ENCODE measurements at regions not wholly inside any gene's neighbourhood (a gene's known extent, or its start where the extent isn't known, plus 50 kb on each side); places are given as distances from the start of the nearest gene placed in this dataset.

DNA sequence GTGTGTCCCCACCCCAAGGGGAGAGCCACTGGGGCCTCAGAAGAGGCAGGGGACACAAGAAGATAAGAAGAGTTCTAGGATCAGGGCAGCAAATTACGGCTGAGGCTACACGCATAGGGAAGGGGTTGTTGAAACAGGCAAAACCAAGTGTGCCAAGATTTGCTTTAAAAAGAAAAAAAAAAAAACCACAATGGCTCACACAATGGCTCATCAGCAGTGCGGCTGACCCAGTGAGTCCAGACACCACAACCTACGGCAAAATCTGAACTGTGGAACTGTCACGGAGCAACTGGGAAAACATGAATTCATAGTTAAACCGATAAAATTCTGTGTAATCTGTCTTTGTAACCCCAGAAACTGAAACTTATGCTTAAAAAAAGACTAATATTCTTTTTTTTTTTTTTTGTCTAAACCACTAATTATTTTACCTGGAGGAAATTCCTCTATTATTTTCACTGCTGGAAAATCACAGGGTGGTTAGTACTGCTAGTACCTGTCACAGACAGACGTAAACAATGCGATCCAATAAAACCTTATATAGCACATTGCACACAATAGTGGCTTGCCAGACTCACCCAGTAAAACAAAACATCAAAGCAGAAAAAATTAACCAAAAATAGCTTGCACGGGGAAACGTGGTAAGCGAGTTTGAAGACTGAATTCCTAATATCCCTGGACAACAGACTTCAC, 325.4 kb upstream of the TSHZ3 start:
- DNase-seq (ENCODE audit: low read depth): no peak
- no peak overlapping the region for H3K4me3 ChIP-seq (ENCODE audit: low read depth, low read length)
- TF ChIP-seq, protein P1, sequence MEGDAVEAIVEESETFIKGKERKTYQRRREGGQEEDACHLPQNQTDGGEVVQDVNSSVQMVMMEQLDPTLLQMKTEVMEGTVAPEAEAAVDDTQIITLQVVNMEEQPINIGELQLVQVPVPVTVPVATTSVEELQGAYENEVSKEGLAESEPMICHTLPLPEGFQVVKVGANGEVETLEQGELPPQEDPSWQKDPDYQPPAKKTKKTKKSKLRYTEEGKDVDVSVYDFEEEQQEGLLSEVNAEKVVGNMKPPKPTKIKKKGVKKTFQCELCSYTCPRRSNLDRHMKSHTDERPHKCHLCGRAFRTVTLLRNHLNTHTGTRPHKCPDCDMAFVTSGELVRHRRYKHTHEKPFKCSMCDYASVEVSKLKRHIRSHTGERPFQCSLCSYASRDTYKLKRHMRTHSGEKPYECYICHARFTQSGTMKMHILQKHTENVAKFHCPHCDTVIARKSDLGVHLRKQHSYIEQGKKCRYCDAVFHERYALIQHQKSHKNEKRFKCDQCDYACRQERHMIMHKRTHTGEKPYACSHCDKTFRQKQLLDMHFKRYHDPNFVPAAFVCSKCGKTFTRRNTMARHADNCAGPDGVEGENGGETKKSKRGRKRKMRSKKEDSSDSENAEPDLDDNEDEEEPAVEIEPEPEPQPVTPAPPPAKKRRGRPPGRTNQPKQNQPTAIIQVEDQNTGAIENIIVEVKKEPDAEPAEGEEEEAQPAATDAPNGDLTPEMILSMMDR (IDR thresholded peaks at IDR 0.05; ENCODE audit: insufficient read depth, low read depth, low read length): no peak

DNA sequence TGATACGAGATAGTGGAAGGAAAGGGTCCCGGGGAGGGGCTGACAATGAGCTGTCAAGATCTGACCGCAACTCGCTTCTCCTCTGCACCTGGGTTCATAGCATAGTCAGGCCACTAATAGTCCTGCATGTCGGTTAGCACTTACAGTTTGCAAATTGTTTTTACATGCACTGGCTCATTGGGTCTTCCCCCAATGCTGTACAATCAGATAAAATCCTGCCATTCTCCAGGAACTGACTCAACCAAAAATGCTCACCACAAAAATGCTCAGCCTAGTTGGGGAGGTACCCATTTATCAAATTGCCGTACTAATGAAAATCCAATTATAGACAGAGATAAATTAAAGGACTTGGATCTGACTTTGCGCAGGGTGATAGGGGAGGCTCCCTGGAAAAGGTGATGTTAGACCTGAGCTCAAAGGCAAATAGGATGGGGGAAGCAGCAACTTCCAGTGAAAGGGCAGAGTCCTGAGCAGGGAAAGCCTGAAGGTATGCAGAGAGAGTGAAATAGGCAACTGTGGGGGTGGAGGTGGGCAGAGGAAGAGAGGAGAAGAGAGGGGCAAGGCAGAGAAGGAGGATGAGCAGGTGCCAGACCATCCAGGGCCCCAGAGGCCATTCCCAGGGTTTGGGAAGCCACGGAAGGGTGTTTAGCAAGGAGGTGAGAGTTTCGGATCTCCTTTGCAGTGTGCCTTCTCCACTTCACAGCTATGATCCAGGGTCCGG, 326.1 kb upstream of the TSHZ3 start:
- TF ChIP-seq, protein P1 (IDR thresholded peaks at IDR 0.05; ENCODE audit: insufficient read depth, low read depth, low read length): no peak
- H3K4me3 ChIP-seq (ENCODE audit: low read depth, low read length): no peak overlapping the region
- peak; percentile 38 for DNase-seq (ENCODE audit: low read depth)

DNA sequence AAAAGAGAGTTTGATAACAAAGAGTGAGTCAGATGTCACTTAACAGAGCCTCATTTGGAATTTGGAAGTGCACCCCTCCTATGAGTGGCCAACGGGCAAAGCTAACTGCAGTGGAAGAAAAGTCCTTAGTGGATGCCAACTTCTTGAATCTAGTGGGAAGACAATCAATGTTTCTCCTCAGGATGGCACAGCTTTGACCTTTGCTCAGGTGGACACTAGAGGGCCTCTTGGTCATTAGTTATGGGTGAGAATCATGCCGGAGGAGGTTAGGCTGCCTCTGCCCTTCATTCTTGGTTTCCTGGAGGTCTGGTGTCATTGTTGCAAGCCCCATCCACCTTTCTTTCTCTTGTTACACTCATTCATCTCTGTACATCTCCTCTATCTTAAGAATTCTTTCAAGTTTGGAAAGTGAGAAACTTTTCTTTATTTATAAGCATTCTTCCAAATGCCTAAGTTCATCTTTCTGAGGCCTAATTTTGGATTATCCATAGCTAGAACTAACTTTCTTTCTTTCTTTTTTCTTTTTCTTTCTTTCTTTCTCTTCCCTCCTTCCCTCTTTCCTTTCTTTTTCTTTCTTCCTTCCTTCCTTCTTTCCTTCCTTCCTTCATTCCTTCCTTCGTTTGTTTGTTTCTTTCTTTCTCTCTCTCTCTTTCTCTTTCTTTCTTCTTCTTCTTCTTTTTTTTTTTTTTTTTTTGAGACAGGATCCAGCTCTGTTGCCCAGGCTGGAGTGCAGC, 327.2 kb upstream of the TSHZ3 start:
- H3K4me3 ChIP-seq (ENCODE audit: low read depth, low read length): no peak overlapping the region
- TF ChIP-seq, protein P1 (IDR thresholded peaks at IDR 0.05; ENCODE audit: insufficient read depth, low read depth, low read length): peak; percentile 22
- DNase-seq (ENCODE audit: low read depth): no peak

GRCh38 chr19:31678421-31678820, 329.2 kb upstream of the TSHZ3 start:
- DNase-seq (ENCODE audit: low read depth): no peak
- H3K4me3 ChIP-seq (ENCODE audit: low read depth, low read length): no peak overlapping the region
- TF ChIP-seq, protein P1 (IDR thresholded peaks at IDR 0.05; ENCODE audit: insufficient read depth, low read depth, low read length): no peak

GRCh38 chr19:31681121-31681520, 331.9 kb upstream of the TSHZ3 start:
- TF ChIP-seq, protein P1 (IDR thresholded peaks at IDR 0.05; ENCODE audit: insufficient read depth, low read depth, low read length): no peak
- no peak overlapping the region for H3K4me3 ChIP-seq (ENCODE audit: low read depth, low read length)
- DNase-seq (ENCODE audit: low read depth): peak; percentile 5

GRCh38 chr19:31693131-31693932, 344.1 kb upstream of the TSHZ3 start:
- no peak for DNase-seq (ENCODE audit: low read depth)
- TF ChIP-seq, protein P1 (IDR thresholded peaks at IDR 0.05; ENCODE audit: insufficient read depth, low read depth, low read length): no peak
- no peak overlapping the region for H3K4me3 ChIP-seq (ENCODE audit: low read depth, low read length)
